SK-N-SH (cell line): ENCODE measurements at regions not wholly inside any gene's neighbourhood (a gene's known extent, or its start where the extent isn't known, plus 50 kb on each side); places are given as distances from the start of the nearest gene placed in this dataset.

Experiments used
- EZH2phosphoT487 ChIP-seq: fragments of 200-600 bp; sonication (generic); IDR thresholded peaks from 2 replicates; pipeline ENCODE4 v1.6.1; 2017; ENCODE audit warnings: low read depth, mixed run types, mild to moderate bottlenecking, antibody characterized with exemption, moderate library complexity, borderline replicate concordance
- NRF1 ChIP-seq: IDR thresholded peaks from 2 replicates; pipeline ENCODE4 v1.6.1; 2012; ENCODE audit warnings: low read depth, mild to moderate bottlenecking, low read length
- TF ChIP-seq, protein P1 (sequence below): IDR thresholded peaks from 2 replicates; pipeline ENCODE4 v1.6.1; 2012; ENCODE audit warnings: mild to moderate bottlenecking, low read depth, low read length, moderate library complexity
- TF ChIP-seq, protein P2 (sequence below): fragments of 200-600 bp; sonication (generic); IDR thresholded peaks from 2 replicates; pipeline ENCODE4 v1.6.1; 2017; ENCODE audit warnings: antibody characterized with exemption, mild to moderate bottlenecking, moderate library complexity
- TF ChIP-seq, protein P3 (sequence below): IDR thresholded peaks from 2 replicates; pipeline ENCODE4 v1.4.0; 2012; ENCODE audit warnings: low read depth
- TF ChIP-seq, protein P4 (sequence below): IDR thresholded peaks from 2 replicates; pipeline ENCODE4 v1.4.0; 2012; ENCODE audit warnings: low read depth, borderline replicate concordance

DNA sequence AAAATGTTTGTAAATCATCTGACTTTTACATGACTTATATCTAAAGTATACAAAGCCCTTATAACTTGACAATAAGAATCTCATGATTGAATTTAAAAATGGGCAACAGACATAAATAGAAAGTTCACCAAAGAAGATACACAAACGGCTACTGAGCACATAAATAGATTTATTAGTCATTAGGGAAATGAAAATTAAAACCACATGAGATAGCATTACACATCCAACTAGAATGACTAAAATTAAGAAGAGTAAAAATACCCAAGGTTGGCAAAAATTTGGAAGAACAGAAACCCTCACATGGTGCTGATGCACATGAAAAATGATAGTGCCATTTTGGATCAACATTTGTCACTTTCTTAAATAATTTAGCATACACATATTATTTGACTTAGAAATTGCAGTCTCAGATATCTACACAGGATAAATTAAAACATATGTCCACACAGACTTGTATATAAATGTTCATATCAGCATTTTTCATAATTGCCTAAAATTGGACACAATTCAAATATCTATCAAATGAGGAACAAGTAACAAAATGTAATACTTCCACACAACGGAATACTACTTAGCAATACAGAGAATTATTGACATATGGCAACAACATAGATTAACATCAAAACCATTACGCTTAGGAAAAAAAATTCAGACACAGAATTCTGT is 359.1 kb upstream of the DAB2 start:
- TF ChIP-seq, protein P1, sequence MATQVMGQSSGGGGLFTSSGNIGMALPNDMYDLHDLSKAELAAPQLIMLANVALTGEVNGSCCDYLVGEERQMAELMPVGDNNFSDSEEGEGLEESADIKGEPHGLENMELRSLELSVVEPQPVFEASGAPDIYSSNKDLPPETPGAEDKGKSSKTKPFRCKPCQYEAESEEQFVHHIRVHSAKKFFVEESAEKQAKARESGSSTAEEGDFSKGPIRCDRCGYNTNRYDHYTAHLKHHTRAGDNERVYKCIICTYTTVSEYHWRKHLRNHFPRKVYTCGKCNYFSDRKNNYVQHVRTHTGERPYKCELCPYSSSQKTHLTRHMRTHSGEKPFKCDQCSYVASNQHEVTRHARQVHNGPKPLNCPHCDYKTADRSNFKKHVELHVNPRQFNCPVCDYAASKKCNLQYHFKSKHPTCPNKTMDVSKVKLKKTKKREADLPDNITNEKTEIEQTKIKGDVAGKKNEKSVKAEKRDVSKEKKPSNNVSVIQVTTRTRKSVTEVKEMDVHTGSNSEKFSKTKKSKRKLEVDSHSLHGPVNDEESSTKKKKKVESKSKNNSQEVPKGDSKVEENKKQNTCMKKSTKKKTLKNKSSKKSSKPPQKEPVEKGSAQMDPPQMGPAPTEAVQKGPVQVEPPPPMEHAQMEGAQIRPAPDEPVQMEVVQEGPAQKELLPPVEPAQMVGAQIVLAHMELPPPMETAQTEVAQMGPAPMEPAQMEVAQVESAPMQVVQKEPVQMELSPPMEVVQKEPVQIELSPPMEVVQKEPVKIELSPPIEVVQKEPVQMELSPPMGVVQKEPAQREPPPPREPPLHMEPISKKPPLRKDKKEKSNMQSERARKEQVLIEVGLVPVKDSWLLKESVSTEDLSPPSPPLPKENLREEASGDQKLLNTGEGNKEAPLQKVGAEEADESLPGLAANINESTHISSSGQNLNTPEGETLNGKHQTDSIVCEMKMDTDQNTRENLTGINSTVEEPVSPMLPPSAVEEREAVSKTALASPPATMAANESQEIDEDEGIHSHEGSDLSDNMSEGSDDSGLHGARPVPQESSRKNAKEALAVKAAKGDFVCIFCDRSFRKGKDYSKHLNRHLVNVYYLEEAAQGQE: no peak
- TF ChIP-seq, protein P2, sequence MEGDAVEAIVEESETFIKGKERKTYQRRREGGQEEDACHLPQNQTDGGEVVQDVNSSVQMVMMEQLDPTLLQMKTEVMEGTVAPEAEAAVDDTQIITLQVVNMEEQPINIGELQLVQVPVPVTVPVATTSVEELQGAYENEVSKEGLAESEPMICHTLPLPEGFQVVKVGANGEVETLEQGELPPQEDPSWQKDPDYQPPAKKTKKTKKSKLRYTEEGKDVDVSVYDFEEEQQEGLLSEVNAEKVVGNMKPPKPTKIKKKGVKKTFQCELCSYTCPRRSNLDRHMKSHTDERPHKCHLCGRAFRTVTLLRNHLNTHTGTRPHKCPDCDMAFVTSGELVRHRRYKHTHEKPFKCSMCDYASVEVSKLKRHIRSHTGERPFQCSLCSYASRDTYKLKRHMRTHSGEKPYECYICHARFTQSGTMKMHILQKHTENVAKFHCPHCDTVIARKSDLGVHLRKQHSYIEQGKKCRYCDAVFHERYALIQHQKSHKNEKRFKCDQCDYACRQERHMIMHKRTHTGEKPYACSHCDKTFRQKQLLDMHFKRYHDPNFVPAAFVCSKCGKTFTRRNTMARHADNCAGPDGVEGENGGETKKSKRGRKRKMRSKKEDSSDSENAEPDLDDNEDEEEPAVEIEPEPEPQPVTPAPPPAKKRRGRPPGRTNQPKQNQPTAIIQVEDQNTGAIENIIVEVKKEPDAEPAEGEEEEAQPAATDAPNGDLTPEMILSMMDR: no peak
- TF ChIP-seq EZH2phosphoT487: no peak
- TF ChIP-seq, protein P3, sequence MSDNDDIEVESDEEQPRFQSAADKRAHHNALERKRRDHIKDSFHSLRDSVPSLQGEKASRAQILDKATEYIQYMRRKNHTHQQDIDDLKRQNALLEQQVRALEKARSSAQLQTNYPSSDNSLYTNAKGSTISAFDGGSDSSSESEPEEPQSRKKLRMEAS: no peak
- no peak for TF ChIP-seq NRF1
- TF ChIP-seq, protein P4, sequence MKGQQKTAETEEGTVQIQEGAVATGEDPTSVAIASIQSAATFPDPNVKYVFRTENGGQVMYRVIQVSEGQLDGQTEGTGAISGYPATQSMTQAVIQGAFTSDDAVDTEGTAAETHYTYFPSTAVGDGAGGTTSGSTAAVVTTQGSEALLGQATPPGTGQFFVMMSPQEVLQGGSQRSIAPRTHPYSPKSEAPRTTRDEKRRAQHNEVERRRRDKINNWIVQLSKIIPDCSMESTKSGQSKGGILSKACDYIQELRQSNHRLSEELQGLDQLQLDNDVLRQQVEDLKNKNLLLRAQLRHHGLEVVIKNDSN: no peak
